H1 (cell line): ENCODE measurements at regions not wholly inside any gene's neighbourhood (a gene's known extent, or its start where the extent isn't known, plus 50 kb on each side); places are given as distances from the start of the nearest gene placed in this dataset.

ENCODE experiments used
- CTCF ChIA-PET: fragments of 300-600 bp; sonication (Branson Sonifier 250); formaldehyde crosslinking; loops from one replicate; lab custom pipeline; 2021; ENCODE audit not compliant: partially characterized antibody; lab: Charles Lee
- POLR2A ChIA-PET: fragments of 300-600 bp; sonication (Branson Sonifier 250); formaldehyde crosslinking; loops from one replicate; lab custom pipeline; 2021; ENCODE audit warnings: inconsistent platforms; ENCODE audit not compliant: partially characterized antibody; lab: Charles Lee
- DNase-seq, 2 experiments: peaks; one replicate each; pipeline versions ENCODE4 v3.0.0 to v3.0.0-alpha.2; 2010 to 2022; ENCODE audit warnings: low spot score in 2 of 2, low read depth in 1 of 2, mixed read lengths in 1 of 2
- FAIRE-seq: peaks from 2 replicates; lab custom pipeline; 2011; peaks lifted over from hg19 to GRCh38; lab: Jason Lieb, UNC
- H2AFZ ChIP-seq: 2 replicates; pipeline ENCODE4 v1.8.1; 2012; ENCODE audit warnings: low read length, inconsistent platforms
- H2AK5ac ChIP-seq: 2 replicates; pipeline ENCODE4 v1.6.1; 2013; ENCODE audit warnings: low read depth, low read length
- H2BK120ac ChIP-seq: replicated peaks from 2 replicates; pipeline ENCODE3; 2013; ENCODE audit warnings: low read depth, low read length, inconsistent platforms
- H2BK12ac ChIP-seq: 2 replicates; pipeline ENCODE4 v1.6.1; 2013; ENCODE audit warnings: low read depth, low read length
- H2BK15ac ChIP-seq: 2 replicates; pipeline ENCODE4 v1.6.1; 2013; ENCODE audit warnings: low read length
- H2BK20ac ChIP-seq: 2 replicates; pipeline ENCODE4 v1.6.1; 2013; ENCODE audit warnings: low read length
- H2BK5ac ChIP-seq: 2 replicates; pipeline ENCODE4 v1.6.1; 2013; ENCODE audit warnings: low read depth, low read length
- H3K14ac ChIP-seq: 2 replicates; pipeline ENCODE4 v1.6.1; 2013; ENCODE audit warnings: inconsistent platforms; ENCODE audit not compliant: insufficient read length
- H3K18ac ChIP-seq: 2 replicates; pipeline ENCODE4 v1.6.1; 2013; ENCODE audit warnings: low read length; ENCODE audit errors: extremely low read depth
- H3K23ac ChIP-seq: 2 replicates; pipeline ENCODE4 v1.6.1; 2013; ENCODE audit warnings: inconsistent platforms; ENCODE audit not compliant: insufficient read length
- H3K23me2 ChIP-seq: 2 replicates; pipeline ENCODE4 v1.6.1; 2013; ENCODE audit warnings: low read depth, low read length
- H3K27ac ChIP-seq: 2 replicates; pipeline ENCODE4 v1.6.1; 2011; ENCODE audit warnings: low read depth, low read length, inconsistent platforms
- H3K27me3 ChIP-seq, 4 experiments: replicated peaks in 1 of 4; 1 replicate in 1 of 4; 2 replicates in 3 of 4; pipeline versions ENCODE4 v1.6.1 to v1.8.1; 2011 to 2013; ENCODE audit warnings: low read length in 3 of 4, mild to moderate bottlenecking in 3 of 4, inconsistent platforms in 2 of 4, mixed read lengths in 2 of 4, moderate library complexity in 1 of 4; ENCODE audit not compliant: control insufficient read depth in 3 of 4, insufficient read depth in 3 of 4; ENCODE audit errors: extremely low read depth in 1 of 4
- H3K36me3 ChIP-seq, 4 experiments: 2 replicates each; pipeline versions ENCODE4 v1.6.1 to v1.8.1; 2011 to 2013; ENCODE audit warnings: mild to moderate bottlenecking in 4 of 4, low read length in 3 of 4, moderate library complexity in 2 of 4, control low read depth in 1 of 4, inconsistent platforms in 1 of 4; ENCODE audit not compliant: insufficient read depth in 4 of 4, control insufficient read depth in 2 of 4
- H3K4ac ChIP-seq: replicated peaks from 2 replicates; pipeline ENCODE3; 2013; ENCODE audit warnings: low read length, low read depth, mixed read lengths, inconsistent platforms; ENCODE audit not compliant: insufficient read length
- H3K4me1 ChIP-seq, 4 experiments: replicated peaks in 1 of 4; 1 replicate in 1 of 4; 2 replicates in 3 of 4; pipeline versions ENCODE4 v1.6.1 to v1.8.1; 2011 to 2013; ENCODE audit warnings: low read length in 3 of 4, inconsistent platforms in 2 of 4, mixed read lengths in 1 of 4; ENCODE audit not compliant: insufficient read depth in 4 of 4, control insufficient read depth in 3 of 4
- H3K4me2 ChIP-seq, 2 experiments: 2 replicates each; pipeline versions ENCODE4 v1.6.1 to v1.8.1; 2011 to 2013; ENCODE audit warnings: low read depth in 2 of 2, low read length in 2 of 2, control low read depth in 1 of 2, inconsistent platforms in 1 of 2, mild to moderate bottlenecking in 1 of 2; ENCODE audit not compliant: insufficient read depth in 1 of 2
- H3K4me3 ChIP-seq, 4 experiments: fragments of 200-600, 300-600 bp in 1 of 4; sonication (generic), shearing (Covaris generic), sonication (Bioruptor Twin) in 1 of 4; 2 replicates each; pipeline versions ENCODE4 v1.5.1 to v1.8.1; 2011 to 2016; ENCODE audit warnings: low read length in 4 of 4, low read depth in 3 of 4, control low read depth in 2 of 4, inconsistent platforms in 2 of 4, mild to moderate bottlenecking in 2 of 4, mixed read lengths in 1 of 4, moderate library complexity in 1 of 4; ENCODE audit not compliant: insufficient read depth in 2 of 4; ENCODE audit errors: extremely low read depth in 1 of 4
- H3K56ac ChIP-seq: replicated peaks from 2 replicates; pipeline ENCODE3; 2013; ENCODE audit warnings: low read depth, mild to moderate bottlenecking, mixed read lengths, low read length, inconsistent platforms; ENCODE audit not compliant: insufficient read length
- H3K79me1 ChIP-seq: 2 replicates; pipeline ENCODE4 v1.6.1; 2013; ENCODE audit warnings: low read depth, low read length, control low read depth
- H3K79me2 ChIP-seq, 2 experiments: 2 replicates each; pipeline versions ENCODE4 v1.6.1 to v1.8.1; 2012 to 2013; ENCODE audit warnings: low read length in 2 of 2, mild to moderate bottlenecking in 2 of 2, inconsistent platforms in 1 of 2; ENCODE audit not compliant: insufficient read depth in 2 of 2, control insufficient read depth in 1 of 2
- H3K9ac ChIP-seq, 4 experiments: replicated peaks in 1 of 4; 1 replicate in 1 of 4; 2 replicates in 3 of 4; pipeline versions ENCODE4 v1.6.1 to v1.8.1; 2011 to 2013; ENCODE audit warnings: low read depth in 3 of 4, low read length in 3 of 4, control low read depth in 2 of 4, mild to moderate bottlenecking in 2 of 4, moderate library complexity in 2 of 4, inconsistent platforms in 1 of 4; ENCODE audit errors: extremely low read depth in 1 of 4
- H3K9me3 ChIP-seq, 2 experiments: 2 replicates each; pipeline versions ENCODE4 v1.6.1 to v1.8.1; 2012 to 2013; ENCODE audit warnings: mild to moderate bottlenecking in 2 of 2, moderate library complexity in 2 of 2, control low read depth in 1 of 2, inconsistent platforms in 1 of 2, low read depth in 1 of 2, low read length in 1 of 2, mixed read lengths in 1 of 2; ENCODE audit not compliant: insufficient read depth in 2 of 2
- H4K20me1 ChIP-seq, 2 experiments: replicated peaks in 1 of 2; 2 replicates each; pipeline versions ENCODE3 to v1.8.1; 2011 to 2013; ENCODE audit warnings: inconsistent platforms in 2 of 2, low read length in 2 of 2, mild to moderate bottlenecking in 1 of 2; ENCODE audit not compliant: insufficient read depth in 2 of 2, control insufficient read depth in 1 of 2
- H4K5ac ChIP-seq: 2 replicates; pipeline ENCODE4 v1.6.1; 2013; ENCODE audit warnings: low read length, low read depth, mixed read lengths, inconsistent platforms; ENCODE audit not compliant: insufficient read length
- H4K8ac ChIP-seq: 2 replicates; pipeline ENCODE4 v1.8.0; 2013; ENCODE audit warnings: mild to moderate bottlenecking, moderate library complexity, low read length, inconsistent platforms; ENCODE audit not compliant: insufficient read depth; ENCODE audit errors: extremely low read depth
- H4K91ac ChIP-seq: replicated peaks from 2 replicates; pipeline ENCODE3; 2013; ENCODE audit warnings: low read length, mixed read lengths, inconsistent platforms; ENCODE audit not compliant: insufficient read length
- HDAC2 ChIP-seq, 2 experiments: fragments of 300-600 bp in 1 of 2; sonication (generic) in 1 of 2; IDR thresholded peaks; 2 replicates each; pipeline ENCODE4 v1.6.1; 2011 to 2012; ENCODE audit warnings: low read depth in 2 of 2, low read length in 2 of 2, mild to moderate bottlenecking in 2 of 2, moderate library complexity in 2 of 2, borderline replicate concordance in 1 of 2, inconsistent platforms in 1 of 2
- HDAC6 ChIP-seq: IDR thresholded peaks from one replicate; pipeline ENCODE4 v1.7.1; 2012; ENCODE audit warnings: low read depth, mild to moderate bottlenecking, inconsistent platforms, low read length, moderate library complexity
- JUN ChIP-seq: IDR thresholded peaks from 2 replicates; pipeline ENCODE4 v1.6.1; 2011; ENCODE audit warnings: low read depth, mild to moderate bottlenecking, improper control_type of control experiment, low read length
- KDM5A ChIP-seq: fragments of 200-600 bp; IDR thresholded peaks from 2 replicates; pipeline ENCODE4 v1.7.1; 2012; ENCODE audit warnings: mild to moderate bottlenecking, low read length, inconsistent platforms, mixed read lengths
- NANOG ChIP-seq: IDR thresholded peaks from 2 replicates; pipeline ENCODE4 v1.6.1; 2011; ENCODE audit warnings: low read length, low read depth, mild to moderate bottlenecking, inconsistent platforms; ENCODE audit not compliant: insufficient read depth, poor library complexity, severe bottlenecking
- POU5F1 ChIP-seq: IDR thresholded peaks from 2 replicates; pipeline ENCODE4 v1.6.1; 2011; ENCODE audit warnings: low read depth, mild to moderate bottlenecking, low read length, moderate library complexity
- RFX5 ChIP-seq: IDR thresholded peaks from 2 replicates; pipeline ENCODE4 v1.6.1; 2011; ENCODE audit warnings: low read depth, low read length, improper control_type of control experiment, borderline replicate concordance
- RNF2 ChIP-seq: fragments of 200-900, 300-1000 bp; sonication (generic); IDR thresholded peaks from 2 replicates; pipeline ENCODE4 v1.7.1; 2016; ENCODE audit warnings: borderline replicate concordance, low read depth, mild to moderate bottlenecking, antibody characterized with exemption, low read length; ENCODE audit not compliant: poor library complexity, severe bottlenecking; ENCODE audit errors: missing control alignments
- SP1 ChIP-seq: IDR thresholded peaks from 2 replicates; pipeline ENCODE4 v1.6.1; 2011; ENCODE audit warnings: low read depth, low read length
- SP2 ChIP-seq: IDR thresholded peaks from 2 replicates; pipeline ENCODE4 v1.6.1; 2012; ENCODE audit warnings: mild to moderate bottlenecking, low read length, inconsistent platforms
- SUZ12 ChIP-seq: fragments of 200-600 bp; sonication (generic); IDR thresholded peaks from 2 replicates; pipeline ENCODE4 v1.6.1; 2012; ENCODE audit warnings: mild to moderate bottlenecking, inconsistent platforms, low read length, moderate library complexity, mixed read lengths
- TCF12 ChIP-seq: IDR thresholded peaks from 2 replicates; pipeline ENCODE4 v1.6.1; 2011; ENCODE audit warnings: low read depth, mild to moderate bottlenecking, low read length
- YY1 ChIP-seq: IDR thresholded peaks from 2 replicates; pipeline ENCODE4 v1.6.1; 2011; ENCODE audit warnings: low read depth, mild to moderate bottlenecking, low read length
- WGBS, 2 experiments: shearing (Covaris generic) in 1 of 2; methylation state at CpG; one replicate each; pipeline versions ENCODE4 v1.1.6 to v1.1.7; 2013 to 2015; ENCODE audit warnings: low lambda C conversion rate in 2 of 2, mixed read lengths in 2 of 2, inconsistent platforms in 1 of 2, low coverage in 1 of 2, missing lambda C conversion rate in 1 of 2; ENCODE audit not compliant: insufficient replicate concordance in 2 of 2, insufficient coverage in 1 of 2, insufficient read length in 1 of 2; ENCODE audit errors: extremely low coverage in 1 of 2, missing lambda C conversion rate in 1 of 2; 5-methylcytosine and 5-hydroxymethylcytosine counted together
- TF ChIP-seq, protein P1 (sequence below): IDR thresholded peaks from 2 replicates; pipeline ENCODE4 v1.6.1; 2011; ENCODE audit warnings: low read length, improper control_type of control experiment

DNA sequence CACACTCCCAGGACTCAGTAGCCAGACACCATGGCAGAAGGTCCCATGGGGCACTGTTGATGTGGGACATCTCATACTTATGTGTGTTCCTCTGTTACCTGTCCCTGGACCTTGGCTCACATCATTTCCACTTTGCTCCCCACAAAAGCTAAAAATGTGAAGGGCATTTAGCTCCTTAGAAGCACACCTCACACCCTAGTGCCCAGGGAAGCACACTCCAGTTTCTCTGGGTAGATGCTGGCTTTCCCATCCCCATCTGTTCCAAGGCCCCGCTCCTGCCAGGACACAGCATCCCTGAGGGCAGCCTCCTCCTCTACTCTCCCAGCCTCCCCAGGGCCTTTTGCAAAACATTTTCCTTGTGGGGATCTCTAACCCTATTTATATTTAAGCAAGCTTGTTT is 572.4 kb upstream of the MGMT start:
- WGBS, 2 experiments = 94% methylated on average over 1 of the region's 1 CpG; no CpG with 5 or more reads in 1 of the 2 experiments
- Histone ChIP-seq H2BK12ac (no peak overlapping the region), H4K8ac (no peak overlapping the region), H3K9me3 (no peaks in the 10 kb centered on the region), H3K79me2 (no peaks in the 10 kb centered on the region), H3K9ac (no peak overlapping the region), H2AK5ac (no peak overlapping the region), H3K14ac (no peak overlapping the region), H3K4me1 (peaks cover 0 to 13% (median 4%) of the 10 kb centered on the region in 4 experiments; a peak in 5 of 7 replicates), H3K79me1 (no peaks in the 10 kb centered on the region), H2BK5ac (no peak overlapping the region), H3K56ac (no peak overlapping the region), H3K36me3 (no peaks in the 10 kb centered on the region), H3K27me3 (no peaks in the 10 kb centered on the region), H2AFZ (no peak overlapping the region), H2BK15ac (no peak overlapping the region), H2BK20ac (no peak overlapping the region), H4K5ac (no peak overlapping the region), H2BK120ac (no peak overlapping the region), H3K23me2 (no peaks in the 10 kb centered on the region; the same call in 1 of the 2 replicates), H4K20me1 (no peaks in the 10 kb centered on the region), H3K4me2 (no peak overlapping the region), H3K4ac (no peak overlapping the region), H3K18ac (no peak overlapping the region), H3K27ac (no peak overlapping the region), H3K23ac (no peak overlapping the region), H3K4me3 (no peak overlapping the region), H4K91ac (no peak overlapping the region)
- no peak for FAIRE-seq
- ChIA-PET CTCF (interaction anchor here (1.1 to 2.4 kb wide), 5 partner anchors 14 to 260 kb away, joined by 3 to 6 read pairs (median 4); no protein-coding TSS in a partner anchor), POLR2A (no interaction called here)
- DNase-seq = peak in 1 of 2 experiments; percentile 10
- TF ChIP-seq HDAC6 = no peak
- TF ChIP-seq SP2 = no peak
- TF ChIP-seq YY1 = no peak
- TF ChIP-seq RFX5 = no peak
- no peak for TF ChIP-seq RNF2
- TF ChIP-seq, protein P1, sequence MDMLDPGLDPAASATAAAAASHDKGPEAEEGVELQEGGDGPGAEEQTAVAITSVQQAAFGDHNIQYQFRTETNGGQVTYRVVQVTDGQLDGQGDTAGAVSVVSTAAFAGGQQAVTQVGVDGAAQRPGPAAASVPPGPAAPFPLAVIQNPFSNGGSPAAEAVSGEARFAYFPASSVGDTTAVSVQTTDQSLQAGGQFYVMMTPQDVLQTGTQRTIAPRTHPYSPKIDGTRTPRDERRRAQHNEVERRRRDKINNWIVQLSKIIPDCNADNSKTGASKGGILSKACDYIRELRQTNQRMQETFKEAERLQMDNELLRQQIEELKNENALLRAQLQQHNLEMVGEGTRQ = no peak
- TF ChIP-seq KDM5A = no peak
- TF ChIP-seq TCF12 = no peak
- no peak for TF ChIP-seq SUZ12
- no peak for TF ChIP-seq SP1
- no peak for TF ChIP-seq NANOG
- no peak for TF ChIP-seq HDAC2 (IDR thresholded peaks at IDR 0.05; ENCODE audit: borderline replicate concordance in 1 of 2, low read depth in 2 of 2, low read length in 2 of 2)
- TF ChIP-seq POU5F1 = no peak
- no peak for TF ChIP-seq JUN
